ENCODE measurements at regions not wholly inside any gene's neighbourhood (a gene's known extent, or its start where the extent isn't known, plus 50 kb on each side); places are given as distances from the start of the nearest gene placed in this dataset.
A peak's percentile ranks its signal among the peaks of the same experiment; 100 is the strongest.

DNA sequence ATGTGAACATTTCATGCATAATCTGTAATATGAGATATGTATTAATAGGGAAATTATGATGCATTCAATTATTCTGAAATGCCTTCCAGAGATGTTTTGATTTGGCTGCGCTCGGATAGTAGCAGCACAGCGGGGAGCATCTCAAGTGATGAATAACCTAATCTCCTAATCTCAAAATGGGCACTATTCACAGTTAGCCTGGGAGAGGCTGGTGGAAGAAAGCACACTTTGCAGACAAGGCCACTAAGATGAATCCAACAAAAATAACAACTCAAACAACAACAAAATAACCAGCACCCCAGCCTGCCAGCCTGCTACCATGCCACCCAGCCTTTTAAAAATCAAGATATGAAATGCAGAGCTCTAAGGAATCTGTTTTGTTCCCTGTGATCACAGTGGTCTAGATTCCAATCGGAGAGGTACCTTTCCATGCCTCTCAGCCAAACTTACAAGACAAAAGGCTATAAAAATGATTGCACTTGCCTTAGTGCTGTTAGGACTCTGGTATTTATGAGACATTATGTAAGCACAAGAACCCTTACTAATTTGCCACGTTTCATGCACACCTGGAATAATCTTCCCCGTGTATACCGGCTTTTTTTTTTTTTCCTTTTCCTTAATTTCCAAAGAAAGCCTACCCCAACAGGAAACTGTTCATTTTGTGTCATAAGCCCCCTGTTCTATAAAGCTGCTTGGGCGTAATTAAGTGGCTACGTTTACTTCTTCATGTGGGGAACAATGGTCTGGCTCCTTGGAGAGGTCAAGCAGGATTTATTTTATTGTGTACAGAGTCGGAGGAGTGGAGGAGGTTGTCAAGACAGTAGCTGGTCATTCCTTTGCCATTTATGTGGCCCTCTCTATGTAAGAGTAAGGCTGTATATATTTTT, 526.9 kb upstream of the FANCL start:
- no peak overlapping the region for H3K27ac ChIP-seq
- H3K4me1 ChIP-seq, result no peaks in the 10 kb centered on the region
- no peaks in the 10 kb centered on the region for H3K27me3 ChIP-seq
- DNase-seq, result no peak
- TF ChIP-seq, protein P1, sequence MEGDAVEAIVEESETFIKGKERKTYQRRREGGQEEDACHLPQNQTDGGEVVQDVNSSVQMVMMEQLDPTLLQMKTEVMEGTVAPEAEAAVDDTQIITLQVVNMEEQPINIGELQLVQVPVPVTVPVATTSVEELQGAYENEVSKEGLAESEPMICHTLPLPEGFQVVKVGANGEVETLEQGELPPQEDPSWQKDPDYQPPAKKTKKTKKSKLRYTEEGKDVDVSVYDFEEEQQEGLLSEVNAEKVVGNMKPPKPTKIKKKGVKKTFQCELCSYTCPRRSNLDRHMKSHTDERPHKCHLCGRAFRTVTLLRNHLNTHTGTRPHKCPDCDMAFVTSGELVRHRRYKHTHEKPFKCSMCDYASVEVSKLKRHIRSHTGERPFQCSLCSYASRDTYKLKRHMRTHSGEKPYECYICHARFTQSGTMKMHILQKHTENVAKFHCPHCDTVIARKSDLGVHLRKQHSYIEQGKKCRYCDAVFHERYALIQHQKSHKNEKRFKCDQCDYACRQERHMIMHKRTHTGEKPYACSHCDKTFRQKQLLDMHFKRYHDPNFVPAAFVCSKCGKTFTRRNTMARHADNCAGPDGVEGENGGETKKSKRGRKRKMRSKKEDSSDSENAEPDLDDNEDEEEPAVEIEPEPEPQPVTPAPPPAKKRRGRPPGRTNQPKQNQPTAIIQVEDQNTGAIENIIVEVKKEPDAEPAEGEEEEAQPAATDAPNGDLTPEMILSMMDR (IDR thresholded peaks at IDR 0.05), result no peak
- TF ChIP-seq POLR2A (IDR thresholded peaks at IDR 0.05) (no peak), POLR2AphosphoS5 (IDR thresholded peaks at IDR 0.05) (no peak), EP300 (IDR thresholded peaks at IDR 0.05; ENCODE audit: low read depth) (no peak)
- intact Hi-C loops (cut with DNase I; ENCODE audit: low total_unique reads) (loop anchor here (10.0 kb wide), 1 partner anchor 1817 kb away; no protein-coding TSS in a partner anchor), in situ Hi-C loops (cut with MboI; ENCODE audit: low pct_ligation_motif_present in 1 of 4, low pct_unique_long_range_greater_than_20kb in 1 of 4, low sequenced_read_pairs in 3 of 4) (loop anchor here in 3 of 4 donors (25.0 kb wide), 2 partner anchors 1819 to 1844 kb away; no protein-coding TSS in a partner anchor)
- 54 to 61% methylated on average over 9 to 10 of the region's 10 CpGs for WGBS, 2 donors (ENCODE audit: low coverage in 1 of 2)
- H3K4me3 ChIP-seq, result no peak overlapping the region
- no peaks in the 10 kb centered on the region for H3K36me3 ChIP-seq
- H3K9me3 ChIP-seq, result no peaks in the 10 kb centered on the region

DNA sequence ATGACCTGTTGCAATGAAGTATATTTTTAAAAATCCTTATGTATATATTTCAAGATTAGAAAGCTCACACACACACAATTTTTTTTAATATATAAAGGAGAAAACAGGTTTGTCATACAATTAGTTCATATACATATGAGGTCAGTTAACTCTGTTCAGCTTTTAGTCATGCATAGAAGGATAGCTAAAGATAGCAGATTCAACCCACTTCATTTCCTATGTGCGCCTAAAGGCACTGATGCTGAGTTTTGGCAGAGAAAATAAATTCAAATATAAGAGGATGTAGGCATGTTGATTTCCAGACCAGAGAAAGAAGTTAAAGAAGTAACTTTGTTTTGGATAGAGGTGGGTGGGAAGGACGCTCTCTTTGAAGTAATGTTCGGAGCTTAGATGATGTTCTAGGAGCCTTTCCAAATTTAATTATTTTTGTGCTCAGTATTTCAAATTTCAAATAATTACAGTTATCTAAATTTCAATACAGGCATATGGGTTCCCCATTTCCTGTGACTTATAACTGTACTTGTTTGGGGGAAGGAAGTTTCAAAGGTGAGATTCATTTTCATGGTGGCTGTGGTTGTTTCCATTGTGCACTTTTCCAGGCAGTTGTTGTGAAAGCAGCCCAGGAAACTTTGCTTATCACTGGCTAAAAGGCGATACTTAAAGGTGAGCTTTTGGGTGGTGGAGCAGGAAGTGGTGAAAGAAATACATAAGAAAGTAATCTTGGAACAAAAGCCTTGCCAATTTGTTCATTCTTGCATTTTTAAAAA, 523.4 kb upstream of the FANCL start:
- Histone ChIP-seq H3K36me3 (no peaks in the 10 kb centered on the region), H3K27ac (no peak overlapping the region), H3K9me3 (no peaks in the 10 kb centered on the region), H3K27me3 (no peaks in the 10 kb centered on the region), H3K4me3 (no peak overlapping the region), H3K4me1 (no peaks in the 10 kb centered on the region)
- intact Hi-C loops (cut with DNase I; ENCODE audit: low total_unique reads), result loop anchor here (10.0 kb wide), 1 partner anchor 1820 kb away; no protein-coding TSS in a partner anchor
- TF ChIP-seq POLR2AphosphoS5 (IDR thresholded peaks at IDR 0.05) (no peak), EP300 (IDR thresholded peaks at IDR 0.05; ENCODE audit: low read depth) (no peak), POLR2A (IDR thresholded peaks at IDR 0.05) (no peak)
- TF ChIP-seq, protein P1 (IDR thresholded peaks at IDR 0.05), result no peak
- DNase-seq, result no peak
- in situ Hi-C loops (cut with MboI; ENCODE audit: low pct_ligation_motif_present in 1 of 4, low pct_unique_long_range_greater_than_20kb in 1 of 4, low sequenced_read_pairs in 3 of 4), result loop anchor here in 3 of 4 donors (25.0 kb wide), 2 partner anchors 1823 to 1848 kb away; no protein-coding TSS in a partner anchor
- 54 to 61% methylated on average over 4 of the region's 4 CpGs for WGBS, 2 donors (ENCODE audit: low coverage in 1 of 2)

DNA sequence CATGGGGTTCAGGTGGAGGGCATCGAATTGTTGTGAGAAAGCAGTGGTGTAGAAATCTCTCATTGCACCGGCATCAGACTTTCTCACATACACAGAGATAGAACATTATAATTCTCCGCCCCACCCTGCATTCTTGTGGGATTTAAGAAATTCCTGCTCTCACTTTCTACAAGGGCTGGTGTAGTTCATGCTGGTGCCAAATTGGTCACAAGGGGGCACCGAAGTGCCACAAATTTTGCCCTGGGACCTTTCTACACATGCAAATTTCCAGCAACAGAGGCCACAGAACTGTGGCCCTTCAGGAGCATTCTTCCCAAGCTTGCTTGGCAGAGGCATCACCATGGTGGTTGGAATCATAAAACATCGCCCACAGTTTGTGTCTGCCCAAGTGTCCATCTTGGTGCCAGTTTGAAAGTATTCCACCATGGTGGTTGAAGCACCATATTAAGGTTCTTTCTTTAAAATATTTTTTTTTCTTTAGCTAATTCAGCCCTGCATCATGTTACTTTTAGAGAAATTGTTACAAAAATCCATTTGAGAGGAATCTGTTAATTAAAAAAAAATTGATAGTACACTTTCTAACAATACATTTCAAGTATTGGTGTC, 521.2 kb upstream of the FANCL start:
- in situ Hi-C loops (cut with MboI; ENCODE audit: low pct_ligation_motif_present in 1 of 4, low pct_unique_long_range_greater_than_20kb in 1 of 4, low sequenced_read_pairs in 3 of 4) (loop anchor here in 3 of 4 donors (25.0 kb wide), 2 partner anchors 1825 to 1850 kb away; no protein-coding TSS in a partner anchor), intact Hi-C loops (cut with DNase I; ENCODE audit: low total_unique reads) (loop anchor here (10.0 kb wide), 1 partner anchor 1823 kb away; no protein-coding TSS in a partner anchor)
- H3K9me3 ChIP-seq, result no peaks in the 10 kb centered on the region
- DNase-seq, result peak; percentile 35
- no peaks in the 10 kb centered on the region for H3K36me3 ChIP-seq
- no peak overlapping the region for H3K4me3 ChIP-seq
- H3K27me3 ChIP-seq, result no peaks in the 10 kb centered on the region
- 16 to 28% methylated on average over 5 of the region's 5 CpGs for WGBS, 2 donors (ENCODE audit: low coverage in 1 of 2)
- no peak overlapping the region for H3K27ac ChIP-seq
- no peaks in the 10 kb centered on the region for H3K4me1 ChIP-seq
- TF ChIP-seq POLR2A (IDR thresholded peaks at IDR 0.05) (no peak), EP300 (IDR thresholded peaks at IDR 0.05; ENCODE audit: low read depth) (no peak)
- TF ChIP-seq, protein P1 (IDR thresholded peaks at IDR 0.05), result peak in 4 of 5 experiments; percentile 22 to 43 (median 40)

Measured in transverse colon (tissue), 4 donors.